ENCODE measurements at regions not wholly inside any gene's neighbourhood (a gene's known extent, or its start where the extent isn't known, plus 50 kb on each side); places are given as distances from the start of the nearest gene placed in this dataset.
A peak's percentile ranks its signal among the peaks of the same experiment; 100 is the strongest.

DNA sequence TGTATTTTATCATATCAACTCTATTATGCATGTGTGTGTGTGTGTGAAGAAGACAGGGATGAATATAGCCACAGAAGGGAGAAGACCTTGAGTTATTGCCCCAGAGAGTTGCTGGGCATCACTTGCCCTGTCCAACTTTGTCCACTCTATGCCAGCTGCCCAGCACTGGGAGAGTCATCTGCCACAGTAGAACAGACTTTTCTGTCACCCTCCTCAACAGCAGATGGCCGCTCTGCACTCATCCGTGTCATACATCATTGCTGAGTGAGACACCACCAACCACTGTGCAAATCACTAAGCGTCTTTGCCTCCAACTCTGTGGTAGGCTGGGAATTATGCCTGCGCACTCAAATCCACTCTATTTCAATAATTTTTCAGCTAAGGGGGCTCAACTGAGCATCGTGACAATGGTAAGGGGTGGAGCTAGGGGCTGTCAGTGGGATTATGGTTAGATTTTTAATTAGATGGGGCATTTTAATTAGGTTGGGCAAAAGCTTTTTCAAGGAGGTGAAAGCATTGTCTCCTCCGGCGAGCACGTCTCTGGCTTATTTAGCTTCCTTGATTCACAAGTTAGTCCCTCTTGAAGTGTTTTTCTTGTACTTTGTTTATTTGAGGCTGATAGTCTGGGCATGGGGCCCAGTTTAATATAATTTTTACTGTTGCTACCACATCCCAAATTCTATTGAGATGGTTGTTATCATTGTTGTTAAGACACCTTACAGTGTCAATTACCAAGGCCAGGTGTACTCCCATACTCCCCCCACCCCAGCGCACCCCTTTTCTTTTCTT is 100.1 kb upstream of the KLF3 start:
- no peak overlapping the region for H3K4me3 ChIP-seq (ENCODE audit: low read depth, poor library complexity, severe bottlenecking)
- WGBS, 2 donors: 70 to 71% methylated on average over 9 of the region's 9 CpGs
- DNase-seq (ENCODE audit: low spot score in 2 of 2): no peak
- TF ChIP-seq, protein P1, sequence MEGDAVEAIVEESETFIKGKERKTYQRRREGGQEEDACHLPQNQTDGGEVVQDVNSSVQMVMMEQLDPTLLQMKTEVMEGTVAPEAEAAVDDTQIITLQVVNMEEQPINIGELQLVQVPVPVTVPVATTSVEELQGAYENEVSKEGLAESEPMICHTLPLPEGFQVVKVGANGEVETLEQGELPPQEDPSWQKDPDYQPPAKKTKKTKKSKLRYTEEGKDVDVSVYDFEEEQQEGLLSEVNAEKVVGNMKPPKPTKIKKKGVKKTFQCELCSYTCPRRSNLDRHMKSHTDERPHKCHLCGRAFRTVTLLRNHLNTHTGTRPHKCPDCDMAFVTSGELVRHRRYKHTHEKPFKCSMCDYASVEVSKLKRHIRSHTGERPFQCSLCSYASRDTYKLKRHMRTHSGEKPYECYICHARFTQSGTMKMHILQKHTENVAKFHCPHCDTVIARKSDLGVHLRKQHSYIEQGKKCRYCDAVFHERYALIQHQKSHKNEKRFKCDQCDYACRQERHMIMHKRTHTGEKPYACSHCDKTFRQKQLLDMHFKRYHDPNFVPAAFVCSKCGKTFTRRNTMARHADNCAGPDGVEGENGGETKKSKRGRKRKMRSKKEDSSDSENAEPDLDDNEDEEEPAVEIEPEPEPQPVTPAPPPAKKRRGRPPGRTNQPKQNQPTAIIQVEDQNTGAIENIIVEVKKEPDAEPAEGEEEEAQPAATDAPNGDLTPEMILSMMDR (IDR thresholded peaks at IDR 0.05): no peak
- TF ChIP-seq POLR2A (IDR thresholded peaks at IDR 0.05): no peak
- intact Hi-C loops (cut with DNase I; ENCODE audit: low total_unique reads): loop anchor here (5.0 kb wide), 1 partner anchor 97 kb away; no protein-coding TSS in a partner anchor

GRCh38 chr4:38565271-38566199 is 98.5 kb upstream of the KLF3 start:
- no peak overlapping the region for H3K4me3 ChIP-seq (ENCODE audit: low read depth, poor library complexity, severe bottlenecking)
- intact Hi-C loops (cut with DNase I; ENCODE audit: low total_unique reads): no loop called here
- peak in 1 of 2 donors; percentile 38 for DNase-seq (ENCODE audit: low spot score in 2 of 2)
- 41 to 43% methylated on average over 12 of the region's 12 CpGs for WGBS, 2 donors
- no peak for TF ChIP-seq POLR2A (IDR thresholded peaks at IDR 0.05)
- TF ChIP-seq, protein P1 (IDR thresholded peaks at IDR 0.05): no peak

DNA sequence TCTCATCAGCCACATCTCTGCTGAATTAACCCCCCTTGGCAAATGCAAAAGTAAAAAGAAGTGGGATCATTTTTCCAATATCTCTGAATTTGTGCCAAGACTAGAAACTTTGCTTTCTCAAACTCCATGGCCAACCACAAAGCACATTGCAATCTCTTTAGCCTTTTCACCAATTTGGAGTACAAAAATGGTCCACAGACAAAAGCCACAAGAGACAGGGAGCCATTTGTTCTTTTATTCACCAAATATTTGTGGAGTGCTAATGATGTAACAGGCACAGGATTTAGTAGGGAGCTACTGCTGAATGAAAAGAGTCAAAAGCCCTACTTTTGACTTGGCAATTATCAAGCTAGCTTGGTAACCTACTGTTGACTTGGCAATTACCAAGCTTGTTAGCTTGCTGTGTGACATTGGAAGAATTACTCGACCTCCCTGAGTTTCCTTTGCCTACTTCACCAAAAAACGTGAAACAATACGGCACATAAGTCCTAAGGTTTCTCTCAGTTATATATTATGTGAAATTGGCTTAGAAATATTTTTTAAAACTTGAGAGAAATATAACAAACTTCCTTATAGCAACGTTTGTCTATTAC is 97.1 kb upstream of the KLF3 start:
- no peak overlapping the region for H3K4me3 ChIP-seq (ENCODE audit: low read depth, poor library complexity, severe bottlenecking)
- no peak for DNase-seq (ENCODE audit: low spot score in 2 of 2)
- intact Hi-C loops (cut with DNase I; ENCODE audit: low total_unique reads): no loop called here
- WGBS, 2 donors: 80 to 90% methylated on average over 4 of the region's 4 CpGs
- TF ChIP-seq, protein P1 (IDR thresholded peaks at IDR 0.05): no peak
- no peak for TF ChIP-seq POLR2A (IDR thresholded peaks at IDR 0.05)

GRCh38 chr4:38567457-38567856 is 96.5 kb upstream of the KLF3 start:
- no peak for DNase-seq (ENCODE audit: low spot score in 2 of 2)
- WGBS, 2 donors: 75 to 80% methylated on average over 5 of the region's 5 CpGs
- intact Hi-C loops (cut with DNase I; ENCODE audit: low total_unique reads): no loop called here
- H3K4me3 ChIP-seq (ENCODE audit: low read depth, poor library complexity, severe bottlenecking): no peak overlapping the region
- no peak for TF ChIP-seq POLR2A (IDR thresholded peaks at IDR 0.05)
- TF ChIP-seq, protein P1 (IDR thresholded peaks at IDR 0.05): no peak

- DNase-seq (ENCODE audit: low spot score in 2 of 2): no peak
- TF ChIP-seq, protein P1 (IDR thresholded peaks at IDR 0.05): no peak
- TF ChIP-seq POLR2A (IDR thresholded peaks at IDR 0.05): no peak
- no peak overlapping the region for H3K4me3 ChIP-seq (ENCODE audit: low read depth, poor library complexity, severe bottlenecking)
- WGBS, 2 donors: 66 to 78% methylated on average over 3 of the region's 3 CpGs
- intact Hi-C loops (cut with DNase I; ENCODE audit: low total_unique reads): no loop called here
These were observed 95.2 kb upstream of the KLF3 start for GRCh38 chr4:38568768-38569167.
